ENCODE measurements at regions not wholly inside any gene's neighbourhood (a gene's known extent, or its start where the extent isn't known, plus 50 kb on each side); places are given as distances from the start of the nearest gene placed in this dataset.

- Histone ChIP-seq H3K9me3 (replicated peaks; ENCODE audit: control insufficient read depth, insufficient read depth, low read length) (no peaks in the 10 kb centered on the region), H3K79me2 (ENCODE audit: control insufficient read depth, insufficient read depth, low read length) (no peaks in the 10 kb centered on the region), H3K27me3 (ENCODE audit: control insufficient read depth in 2 of 2, insufficient read depth in 2 of 2, low read length in 2 of 2) (no peaks in the 10 kb centered on the region), H4K20me1 (replicated peaks; ENCODE audit: control insufficient read depth, extremely low read depth, insufficient read depth, low read length) (no peaks in the 10 kb centered on the region), H3K4me3 (replicated peaks in 1 of 3; ENCODE audit: insufficient read depth in 1 of 3, low read depth in 1 of 3, low read length in 3 of 3) (no peak overlapping the region), H3K4me2 (ENCODE audit: insufficient read depth, low read length) (no peak overlapping the region), H3K36me3 (ENCODE audit: control insufficient read depth in 2 of 2, extremely low read depth in 1 of 2, insufficient read depth in 2 of 2, low read length in 2 of 2) (no peaks in the 10 kb centered on the region), H3K4me1 (ENCODE audit: control insufficient read depth, extremely low read depth, insufficient read depth, low read length) (no peaks in the 10 kb centered on the region), H3K9me1 (replicated peaks; ENCODE audit: control insufficient read depth, extremely low read depth, insufficient read depth, low read length) (no peaks in the 10 kb centered on the region), H3K9ac (replicated peaks; ENCODE audit: extremely low read depth, insufficient read depth, low read length) (no peak overlapping the region), H3K27ac (ENCODE audit: insufficient read depth, low read depth, low read length) (no peak overlapping the region), H2AFZ (ENCODE audit: low read depth, low read length) (no peak overlapping the region)
- no TSS peak for BruUV-seq (replicated peaks)
- ChIA-PET CTCF (no interaction called here), POLR2A (no interaction called here)
- DNase-seq (ENCODE audit: low read depth, low spot score): no peak
- dilution Hi-C loops (cut with MboI; ENCODE audit: extremely low pct_ligation_motif_present, low sequenced_read_pairs): no loop called here
- FAIRE-seq: no peak
- TF ChIP-seq JUN (IDR thresholded peaks at IDR 0.05; ENCODE audit: borderline replicate concordance, insufficient read depth, insufficient read length, low read depth) (no peak), MYC (IDR thresholded peaks at IDR 0.05; ENCODE audit: low read depth, low read length) (no peak), MAX (IDR thresholded peaks at IDR 0.05; ENCODE audit: insufficient read depth, insufficient read length) (no peak), GATA2 (IDR thresholded peaks at IDR 0.05; ENCODE audit: insufficient read depth, insufficient read length, low read depth, low read length) (no peak), POLR2AphosphoS5 (IDR thresholded peaks at IDR 0.05; ENCODE audit: insufficient read depth, low read depth, low read length) (no peak), EZH2 (IDR thresholded peaks at IDR 0.05; ENCODE audit: borderline replicate concordance, low read depth, low read length, severe bottlenecking) (no peak), FOS (IDR thresholded peaks at IDR 0.05; ENCODE audit: borderline replicate concordance, insufficient read depth, low read length) (no peak), POLR2A (IDR thresholded peaks at IDR 0.05; ENCODE audit: low read depth, low read length) (no peak), CTCF (IDR thresholded peaks at IDR 0.05; ENCODE audit: extremely low read depth in 1 of 2, insufficient read depth in 1 of 2, low read depth in 1 of 2, low read length in 2 of 2) (no peak)
- intact Hi-C loops (cut with micrococcal nuclease): no loop called here
These were observed 133.4 kb downstream of the ACTL7B start for GRCh38 chr9:108722396-108722795.

Measured in endothelial cell of umbilical vein (primary cell).